ENCODE measurements at regions not wholly inside any gene's neighbourhood (a gene's known extent, or its start where the extent isn't known, plus 50 kb on each side); places are given as distances from the start of the nearest gene placed in this dataset.

GRCh38 chr5:180439911-180440769 is 54.0 kb upstream of the CNOT6 start:
- TF ChIP-seq CTCF (IDR thresholded peaks at IDR 0.05 in 4 of 5, conservative IDR thresholded peaks at IDR 0.05 in 1 of 5), result no peak
- TF ChIP-seq POLR2A (IDR thresholded peaks at IDR 0.05), result no peak

Data from gastrocnemius medialis (tissue), 4 donors.